ENCODE measurements at regions not wholly inside any gene's neighbourhood (a gene's known extent, or its start where the extent isn't known, plus 50 kb on each side); places are given as distances from the start of the nearest gene placed in this dataset.
"Not testable (repeated sequence)": the region's sequence is repeated elsewhere in the genome, so short reads cannot be mapped to it uniquely, and the experiment has no call there.

DNA sequence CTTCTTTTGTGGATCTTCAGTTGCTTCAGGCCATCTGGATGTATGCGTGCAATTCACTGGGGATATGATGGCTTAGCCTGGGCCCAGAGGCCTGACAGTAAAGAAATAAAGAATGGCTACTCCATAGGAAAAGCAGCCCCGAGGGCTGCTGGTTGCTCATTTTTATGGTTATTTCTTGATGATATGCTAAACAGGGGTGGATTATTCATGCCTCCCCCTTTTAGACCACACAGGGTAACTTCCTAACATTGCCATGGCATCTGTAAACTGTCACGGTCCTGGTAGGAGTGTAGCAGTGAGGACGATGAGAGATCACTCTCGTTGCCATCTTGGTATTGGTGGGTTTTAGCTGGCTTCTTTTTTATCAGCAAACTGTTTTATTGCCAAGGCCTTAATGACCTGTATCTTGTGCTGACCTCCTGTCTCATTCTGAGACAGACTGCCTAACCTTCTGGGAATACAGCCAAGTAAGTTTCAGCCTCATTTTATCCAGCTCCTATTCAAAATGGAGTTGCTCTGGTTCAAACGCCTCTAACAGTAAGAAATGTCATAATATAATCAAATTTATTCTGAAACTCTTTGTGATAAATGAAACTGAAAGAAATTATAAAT is 60.5 kb downstream of the DSEL start:
- in situ Hi-C loops (cut with MboI; ENCODE audit: low pct_unique_long_range_greater_than_20kb, low sequenced_read_pairs, unreplicated experiment): no loop called here
- TF ChIP-seq, protein P1, sequence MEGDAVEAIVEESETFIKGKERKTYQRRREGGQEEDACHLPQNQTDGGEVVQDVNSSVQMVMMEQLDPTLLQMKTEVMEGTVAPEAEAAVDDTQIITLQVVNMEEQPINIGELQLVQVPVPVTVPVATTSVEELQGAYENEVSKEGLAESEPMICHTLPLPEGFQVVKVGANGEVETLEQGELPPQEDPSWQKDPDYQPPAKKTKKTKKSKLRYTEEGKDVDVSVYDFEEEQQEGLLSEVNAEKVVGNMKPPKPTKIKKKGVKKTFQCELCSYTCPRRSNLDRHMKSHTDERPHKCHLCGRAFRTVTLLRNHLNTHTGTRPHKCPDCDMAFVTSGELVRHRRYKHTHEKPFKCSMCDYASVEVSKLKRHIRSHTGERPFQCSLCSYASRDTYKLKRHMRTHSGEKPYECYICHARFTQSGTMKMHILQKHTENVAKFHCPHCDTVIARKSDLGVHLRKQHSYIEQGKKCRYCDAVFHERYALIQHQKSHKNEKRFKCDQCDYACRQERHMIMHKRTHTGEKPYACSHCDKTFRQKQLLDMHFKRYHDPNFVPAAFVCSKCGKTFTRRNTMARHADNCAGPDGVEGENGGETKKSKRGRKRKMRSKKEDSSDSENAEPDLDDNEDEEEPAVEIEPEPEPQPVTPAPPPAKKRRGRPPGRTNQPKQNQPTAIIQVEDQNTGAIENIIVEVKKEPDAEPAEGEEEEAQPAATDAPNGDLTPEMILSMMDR (IDR thresholded peaks at IDR 0.05; ENCODE audit: extremely low read depth, insufficient read depth, missing control alignments): no peak
- no peak for DNase-seq (ENCODE audit: low spot score)

DNA sequence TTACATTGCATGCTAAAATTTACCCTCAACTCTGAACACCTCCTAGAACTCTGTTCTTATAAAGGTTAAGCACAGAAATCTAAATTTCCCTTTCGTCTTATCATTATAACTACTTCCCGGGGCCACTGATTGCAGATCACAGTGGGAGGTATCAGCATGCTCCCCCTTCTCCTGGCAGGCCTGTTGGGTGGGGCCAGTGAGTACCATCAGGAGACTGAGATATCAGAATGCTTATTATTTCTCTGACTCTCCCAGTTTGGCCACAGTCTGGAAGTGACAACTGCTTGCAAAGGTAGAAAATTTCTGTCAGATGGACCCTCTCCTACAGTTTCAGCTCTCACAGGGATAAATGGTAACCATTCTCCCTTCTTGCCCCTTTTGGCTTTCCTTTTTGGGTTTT is 62.6 kb downstream of the DSEL start:
- no peak for DNase-seq (ENCODE audit: low spot score)
- TF ChIP-seq, protein P1 (IDR thresholded peaks at IDR 0.05; ENCODE audit: extremely low read depth, insufficient read depth, missing control alignments): no peak
- in situ Hi-C loops (cut with MboI; ENCODE audit: low pct_unique_long_range_greater_than_20kb, low sequenced_read_pairs, unreplicated experiment): no loop called here

DNA sequence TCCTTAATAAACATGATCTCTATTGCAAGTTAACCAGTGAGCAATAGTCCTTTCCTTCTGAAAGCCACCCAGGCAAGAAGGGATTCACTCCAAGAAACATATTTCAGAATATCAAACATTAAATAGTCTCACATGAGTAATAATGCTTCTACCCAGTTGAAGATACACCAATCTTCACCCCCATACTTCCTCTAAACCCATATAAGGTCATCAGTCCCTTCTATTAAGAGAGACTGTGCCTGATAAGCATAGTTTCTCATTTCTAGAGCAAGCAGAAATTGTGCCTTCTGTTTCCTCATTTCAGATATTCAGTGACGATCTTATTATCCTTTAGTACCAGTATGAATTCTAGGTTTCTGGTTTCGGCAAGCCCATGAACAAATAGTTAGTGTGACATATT is 64.6 kb downstream of the DSEL start:
- in situ Hi-C loops (cut with MboI; ENCODE audit: low pct_unique_long_range_greater_than_20kb, low sequenced_read_pairs, unreplicated experiment): no loop called here
- DNase-seq (ENCODE audit: low spot score): no peak
- TF ChIP-seq, protein P1 (IDR thresholded peaks at IDR 0.05; ENCODE audit: extremely low read depth, insufficient read depth, missing control alignments): no peak

DNA sequence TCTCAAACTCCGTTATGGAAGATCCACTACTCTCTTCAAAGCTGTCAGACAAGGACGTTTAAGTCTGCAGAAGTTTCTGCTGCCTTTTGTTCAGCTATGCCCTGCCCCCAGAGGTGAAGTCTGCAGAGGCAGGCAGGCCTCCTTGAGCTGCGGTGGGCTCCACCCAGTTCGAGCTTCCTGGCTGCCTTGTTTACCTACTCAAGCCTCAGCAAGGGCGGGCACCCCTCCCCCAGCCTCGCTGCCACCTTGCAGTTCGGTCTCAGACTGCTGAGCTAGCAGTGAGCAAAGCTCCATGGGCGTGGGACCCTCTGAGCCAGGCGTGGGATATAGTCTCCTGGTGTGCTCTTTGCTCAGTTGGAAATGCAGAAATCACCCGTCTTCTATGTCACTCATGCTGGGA is 65.4 kb downstream of the DSEL start:
- DNase-seq (ENCODE audit: low spot score); in situ Hi-C loops (cut with MboI; ENCODE audit: low pct_unique_long_range_greater_than_20kb, low sequenced_read_pairs, unreplicated experiment): not testable (repeated sequence)

DNA sequence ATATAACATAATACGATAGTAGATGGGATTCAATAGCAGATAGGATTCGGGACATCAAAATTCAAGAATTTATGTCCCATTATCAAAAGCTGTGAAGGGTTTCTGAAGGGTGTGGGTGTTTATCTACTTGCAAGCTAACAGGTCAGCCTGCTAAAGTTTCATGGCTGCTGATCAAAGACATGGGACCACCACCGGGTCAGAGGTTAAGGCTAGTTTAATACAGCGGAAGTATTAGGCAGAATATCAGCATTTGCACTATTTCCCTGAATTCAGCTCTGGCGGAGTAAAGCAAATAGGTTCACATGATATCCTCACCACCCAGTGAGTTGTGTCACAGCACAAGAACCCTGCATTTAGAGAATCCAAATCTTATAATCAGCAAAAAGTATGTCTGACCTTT is 82.5 kb downstream of the DSEL start:
- no peak for DNase-seq (ENCODE audit: low spot score)
- TF ChIP-seq, protein P1 (IDR thresholded peaks at IDR 0.05; ENCODE audit: extremely low read depth, insufficient read depth, missing control alignments): no peak
- in situ Hi-C loops (cut with MboI; ENCODE audit: low pct_unique_long_range_greater_than_20kb, low sequenced_read_pairs, unreplicated experiment): no loop called here

DNA sequence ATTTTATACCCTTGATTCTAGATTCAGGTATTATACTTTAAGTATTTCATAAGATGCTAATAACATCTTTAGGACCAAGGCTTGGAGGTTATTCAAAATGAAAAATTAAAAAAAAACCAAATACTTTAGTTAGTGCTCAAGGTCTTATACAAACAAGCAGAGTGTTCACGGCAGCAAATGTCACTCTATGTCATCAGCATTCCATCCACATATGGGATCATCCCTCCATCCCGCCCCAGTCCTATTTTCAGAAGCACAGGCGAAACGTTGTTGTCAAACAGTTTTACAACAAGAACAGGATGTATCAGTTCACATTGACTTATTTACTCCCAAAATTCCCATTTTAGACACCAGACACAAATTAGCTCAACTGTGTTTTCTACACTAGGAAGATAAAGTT is 83.7 kb downstream of the DSEL start:
- DNase-seq (ENCODE audit: low spot score): no peak
- in situ Hi-C loops (cut with MboI; ENCODE audit: low pct_unique_long_range_greater_than_20kb, low sequenced_read_pairs, unreplicated experiment): no loop called here
- TF ChIP-seq, protein P1 (IDR thresholded peaks at IDR 0.05; ENCODE audit: extremely low read depth, insufficient read depth, missing control alignments): no peak

DNA sequence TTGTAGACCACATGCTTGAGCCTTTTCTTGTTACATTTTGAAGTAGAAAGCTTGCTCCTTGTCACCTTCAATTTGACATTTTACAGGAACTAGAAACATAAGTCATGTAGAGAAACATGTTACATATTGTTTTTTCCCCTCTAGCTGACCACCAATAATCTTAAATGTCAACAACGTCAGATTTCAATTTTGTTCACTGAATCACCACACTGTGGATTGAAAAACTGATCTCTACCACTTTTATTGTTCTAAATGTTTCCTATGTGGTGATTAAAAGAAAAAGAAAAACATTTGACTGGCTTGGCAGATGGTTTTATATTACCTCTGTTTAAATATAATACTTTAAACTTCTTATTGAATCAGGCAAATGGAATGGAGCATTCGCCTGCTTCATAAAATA is 87.7 kb downstream of the DSEL start:
- TF ChIP-seq, protein P1 (IDR thresholded peaks at IDR 0.05; ENCODE audit: extremely low read depth, insufficient read depth, missing control alignments): no peak
- in situ Hi-C loops (cut with MboI; ENCODE audit: low pct_unique_long_range_greater_than_20kb, low sequenced_read_pairs, unreplicated experiment): no loop called here
- DNase-seq (ENCODE audit: low spot score): no peak

All from GM13977 (cell line).